Raji (cell line): ENCODE measurements at regions not wholly inside any gene's neighbourhood (a gene's known extent, or its start where the extent isn't known, plus 50 kb on each side); places are given as distances from the start of the nearest gene placed in this dataset.

ENCODE experiments used
- POLR2A ChIP-seq: IDR thresholded peaks from 2 replicates; pipeline ENCODE4 v1.6.1; 2011; ENCODE audit warnings: low read depth, low read length, control low read depth; ENCODE audit not compliant: insufficient read depth

DNA sequence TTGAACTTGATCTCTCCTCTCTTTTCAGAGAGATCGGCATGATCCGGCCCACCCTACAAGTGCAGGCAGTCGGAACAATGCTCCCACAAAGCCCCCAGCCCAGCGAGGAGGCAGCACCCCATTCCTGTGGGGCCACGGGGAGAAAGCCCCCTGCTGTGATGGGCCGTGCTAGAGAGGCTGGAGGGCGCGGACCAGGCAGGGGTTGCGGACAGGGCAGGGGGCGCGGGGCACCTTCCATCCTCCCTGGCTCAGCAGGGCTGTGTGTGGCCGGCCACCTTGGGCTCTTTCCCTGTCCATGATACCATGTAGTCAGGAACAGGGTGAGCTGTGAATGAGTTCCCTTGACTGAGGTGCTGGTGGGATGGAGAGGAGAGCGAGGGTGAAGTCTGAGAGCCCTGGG, 379.8 kb downstream of the BRD1 start:
- TF ChIP-seq POLR2A: no peak

DNA sequence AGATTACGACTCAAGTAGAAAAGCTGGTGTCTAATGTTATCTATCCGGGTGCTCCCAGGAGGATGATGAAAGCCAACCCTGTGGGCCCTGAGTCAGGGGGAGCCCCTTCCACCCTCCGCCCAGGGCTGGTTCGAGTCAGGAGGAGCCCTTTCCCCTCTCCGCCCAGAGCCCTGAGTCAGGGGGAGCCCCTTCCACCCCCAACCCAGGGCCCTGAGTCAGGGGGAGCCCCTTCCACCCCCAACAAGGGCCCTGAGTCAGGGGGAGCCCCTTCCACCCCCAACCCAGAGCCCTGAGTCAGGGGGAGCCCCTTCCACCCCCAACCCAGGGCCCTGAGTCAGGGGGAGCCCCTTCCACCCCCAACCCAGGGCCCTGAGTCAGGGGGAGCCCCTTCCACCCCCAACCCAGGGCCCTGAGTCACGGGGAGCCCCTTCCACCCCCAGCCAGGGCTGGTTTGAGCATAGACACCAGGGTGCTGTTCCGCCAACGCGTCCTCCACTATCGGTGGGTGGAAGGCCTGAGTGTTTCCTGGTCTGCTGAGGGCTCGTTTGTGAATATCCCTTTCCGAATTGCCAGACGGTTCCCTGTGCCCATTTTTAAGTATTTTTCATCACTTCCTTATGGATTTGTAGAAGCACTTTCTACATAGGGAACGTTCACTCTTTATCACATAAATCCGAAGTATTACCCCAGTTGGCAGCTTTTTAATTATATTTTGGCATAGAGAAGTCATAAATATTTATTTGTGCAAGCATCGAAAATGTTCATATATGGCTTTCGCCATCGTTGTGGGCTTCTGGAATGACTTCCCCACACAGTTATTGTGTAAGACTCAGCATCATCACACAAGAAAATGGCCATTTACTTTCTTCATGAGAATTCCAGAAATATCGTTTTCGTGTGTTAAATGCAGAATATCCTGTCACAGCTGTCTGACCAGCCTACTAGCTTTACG, 380.6 kb downstream of the BRD1 start:
- TF ChIP-seq POLR2A: no peak

DNA sequence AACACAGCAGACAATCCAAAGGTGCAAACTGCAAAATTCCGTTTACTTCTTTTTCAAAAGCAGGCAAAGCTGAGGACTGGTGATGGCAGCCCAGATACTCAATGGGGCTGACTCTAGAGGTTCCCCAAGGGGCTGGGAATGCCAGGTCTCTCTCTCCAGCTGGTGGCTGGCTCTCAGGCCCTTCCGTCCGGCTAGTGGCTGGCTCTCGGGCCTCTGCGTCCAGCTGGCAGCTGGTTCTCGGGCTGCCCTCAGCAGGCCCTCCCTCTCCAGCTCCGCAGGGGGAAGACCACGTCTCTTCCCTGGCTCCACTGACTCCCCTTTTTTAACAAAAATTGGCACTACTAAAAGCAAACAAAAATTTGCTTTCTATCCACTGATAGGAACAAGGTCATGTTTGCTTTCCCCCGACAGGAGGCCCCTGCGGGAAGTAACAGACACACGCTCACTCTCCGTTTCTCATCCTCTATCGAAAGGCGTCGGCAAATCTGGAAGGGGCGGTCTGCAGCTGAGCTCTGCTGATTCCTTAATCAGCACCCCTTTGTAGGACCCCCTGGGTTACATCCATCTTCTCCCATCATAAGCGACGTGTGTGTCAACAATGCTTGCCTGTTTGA, 381.4 kb downstream of the BRD1 start:
- TF ChIP-seq POLR2A: no peak

DNA sequence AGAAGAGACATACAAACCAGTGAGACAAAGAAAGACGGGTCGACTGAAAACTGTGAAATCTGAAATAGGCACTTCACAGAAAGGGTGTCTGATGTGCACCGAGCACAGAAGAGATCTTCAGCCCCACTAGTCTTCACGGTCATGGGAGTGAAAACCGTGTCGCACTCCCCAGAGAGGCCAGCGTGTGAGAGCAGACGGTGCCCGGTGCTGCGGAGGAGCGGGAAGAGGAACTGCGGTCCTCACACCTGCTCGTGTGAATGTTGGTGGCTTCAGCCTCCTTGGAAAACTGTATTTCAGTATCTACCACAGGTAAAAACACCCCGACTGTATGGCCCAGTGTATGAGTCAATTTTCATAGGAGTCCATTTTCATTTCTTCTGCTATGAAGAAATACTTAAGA, 382.9 kb downstream of the BRD1 start:
- TF ChIP-seq POLR2A: no peak

DNA sequence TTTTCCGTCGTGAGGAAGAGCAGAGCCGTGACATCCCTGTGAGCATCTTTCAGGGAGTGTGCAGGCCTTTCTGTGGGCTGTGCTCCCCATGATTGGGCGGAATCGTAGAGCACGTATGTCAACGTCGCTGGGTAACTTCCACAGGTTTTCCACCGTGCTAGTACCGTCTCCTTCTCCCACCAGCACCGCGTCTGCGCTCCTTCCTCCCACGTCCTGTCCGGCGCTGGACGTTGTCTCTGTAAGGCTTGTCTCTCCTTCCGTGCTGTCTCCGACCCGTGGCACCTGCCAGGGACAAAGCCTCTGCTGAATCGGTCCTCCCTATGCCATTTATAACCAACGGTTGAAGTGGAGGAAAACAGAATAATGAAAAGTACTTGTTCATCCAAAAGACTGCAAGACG, 386.7 kb downstream of the BRD1 start:
- TF ChIP-seq POLR2A: no peak

GRCh38 chr22:49439373-49439772, 388.3 kb downstream of the BRD1 start:
- TF ChIP-seq POLR2A: no peak

- TF ChIP-seq POLR2A: no peak
Observed at GRCh38 chr22:49437956-49438355, 389.7 kb downstream of the BRD1 start.

DNA sequence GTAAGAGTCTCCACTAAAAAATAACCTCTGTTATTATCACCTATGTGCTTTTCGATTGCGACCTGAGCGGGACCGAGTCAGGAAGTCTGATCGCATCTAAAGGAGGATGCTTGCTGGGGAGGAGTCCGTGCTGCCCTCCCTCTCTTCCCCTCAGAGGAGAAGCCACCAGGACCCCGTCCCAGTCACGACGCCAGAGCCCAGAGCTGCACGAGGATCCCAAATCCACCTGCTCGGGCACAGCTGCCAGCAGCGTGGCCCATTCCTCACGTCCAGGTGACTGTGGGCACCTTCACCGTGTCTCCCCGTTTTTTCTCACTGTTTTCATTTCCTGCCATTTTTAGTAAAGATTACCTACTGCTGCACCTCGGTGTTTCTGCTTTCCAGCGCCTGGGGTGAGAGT, 390.3 kb downstream of the BRD1 start:
- no peak for TF ChIP-seq POLR2A

DNA sequence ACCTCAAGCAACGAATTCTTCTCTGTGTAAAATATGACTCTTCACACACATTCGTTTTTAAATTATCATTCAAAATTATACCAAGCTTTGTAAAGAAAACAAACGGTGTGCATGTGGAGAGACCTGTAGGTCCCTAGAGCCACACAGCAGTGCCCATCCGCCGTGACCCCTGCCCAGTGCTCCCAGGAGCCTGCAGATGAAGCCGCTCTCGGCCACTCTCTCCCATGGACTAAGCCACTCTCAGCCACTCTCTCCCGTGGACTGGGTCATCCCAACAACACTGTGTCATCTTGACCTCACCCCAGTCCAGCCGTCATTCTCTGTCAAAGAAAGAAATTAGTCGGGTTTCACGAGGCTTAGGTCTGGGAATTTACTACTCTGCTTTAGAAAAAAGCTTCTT, 391.6 kb downstream of the BRD1 start:
- no peak for TF ChIP-seq POLR2A

DNA sequence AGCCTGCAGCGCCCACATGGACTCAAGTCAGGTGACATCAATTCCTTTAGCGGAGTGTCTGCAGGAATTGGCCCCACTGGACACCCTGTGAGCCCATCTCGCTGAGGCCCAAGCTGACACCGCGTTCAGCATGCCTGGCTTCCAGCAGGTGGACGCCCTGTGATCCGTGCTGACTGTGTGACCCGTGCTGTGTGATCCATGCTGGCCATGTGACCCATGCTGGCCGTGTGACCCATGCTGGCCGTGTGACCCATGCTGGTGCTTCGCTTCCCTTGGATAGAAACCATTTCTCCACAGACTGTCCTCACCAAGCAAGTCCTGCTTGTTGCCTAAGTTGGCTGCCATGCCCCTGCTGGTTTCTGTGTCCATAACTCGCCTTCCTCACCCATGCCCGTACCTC, 392.1 kb downstream of the BRD1 start:
- TF ChIP-seq POLR2A: no peak

DNA sequence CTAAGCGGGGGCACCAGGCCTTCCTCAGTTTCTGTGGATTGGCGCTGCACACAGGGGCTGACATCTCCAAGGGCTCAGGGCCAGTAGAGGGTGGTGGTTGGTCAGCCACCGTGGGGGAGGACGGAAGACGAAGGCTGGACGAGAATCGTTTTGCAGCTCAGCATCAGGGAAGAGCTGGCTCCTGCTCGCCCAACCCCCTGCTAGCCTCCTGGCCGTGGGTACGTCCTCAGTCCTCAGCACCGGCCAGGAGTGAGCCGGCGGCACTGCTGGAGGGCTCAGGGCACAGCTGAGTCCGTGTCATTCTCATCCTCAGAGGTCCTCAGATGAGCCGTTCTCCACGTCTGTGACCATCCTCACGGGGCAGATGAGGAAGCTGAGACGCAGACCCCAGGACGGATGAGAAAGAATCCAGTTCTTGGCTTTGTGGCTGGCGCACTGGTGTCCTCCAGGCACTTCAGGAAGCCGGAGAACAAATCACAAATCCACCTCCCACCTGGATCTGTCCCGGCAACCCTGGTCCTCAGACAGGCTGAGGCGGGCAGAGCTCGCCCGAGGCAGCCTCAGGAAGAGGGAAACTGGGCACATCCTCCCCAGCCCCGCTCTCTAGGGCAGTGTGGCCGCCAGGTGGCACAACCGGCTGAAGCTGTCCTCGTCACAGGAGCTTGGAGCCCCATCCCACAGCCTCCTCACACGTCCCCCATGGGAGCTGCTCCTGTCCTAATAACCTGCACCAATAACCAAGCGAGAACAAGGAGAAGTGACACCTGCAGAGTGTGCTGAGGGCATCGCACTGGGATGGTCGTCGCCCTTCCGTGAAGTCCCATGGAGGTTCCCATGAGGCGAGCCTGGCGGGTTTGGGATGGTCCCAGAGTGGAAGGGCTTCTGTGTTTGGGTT, 393.7 kb downstream of the BRD1 start:
- TF ChIP-seq POLR2A: no peak

GRCh38 chr22:49432897-49433443, 394.7 kb downstream of the BRD1 start:
- TF ChIP-seq POLR2A: no peak

DNA sequence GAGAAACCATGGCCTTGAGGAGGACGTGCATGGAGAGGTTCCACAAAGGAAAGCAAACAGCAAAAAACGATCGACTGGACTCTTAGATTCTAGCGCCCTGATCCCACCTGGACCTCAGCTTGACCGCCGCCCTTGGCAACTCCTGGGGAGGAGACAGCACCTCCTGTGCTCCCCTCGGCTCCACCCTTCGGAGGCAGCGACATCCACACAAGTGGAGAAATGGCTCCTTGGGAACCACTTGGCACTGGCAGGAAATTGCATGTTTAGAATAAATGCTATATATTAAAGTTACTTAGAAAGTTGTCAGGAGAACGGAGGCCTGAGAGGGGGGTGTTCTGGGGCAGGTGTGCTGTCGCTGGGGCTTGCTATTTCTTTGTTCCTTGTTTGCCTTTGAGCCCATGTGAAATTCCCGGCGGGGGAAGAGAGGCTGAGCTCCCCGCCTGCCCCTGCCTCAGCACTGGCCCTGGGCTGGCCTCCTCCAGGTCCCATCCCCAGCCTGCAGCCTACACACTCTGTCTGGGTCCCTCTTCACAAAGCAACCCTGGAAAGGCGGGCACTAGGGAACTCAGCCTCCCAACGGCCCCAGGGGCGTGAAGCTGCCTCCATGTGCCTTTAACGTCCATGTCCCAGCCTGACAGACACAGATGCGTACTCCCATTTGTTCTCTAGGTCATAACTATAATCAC, 395.3 kb downstream of the BRD1 start:
- no peak for TF ChIP-seq POLR2A

- no peak for TF ChIP-seq POLR2A
Observed at GRCh38 chr22:49431551-49431950, 396.1 kb downstream of the BRD1 start.

GRCh38 chr22:49429066-49429465, 398.6 kb downstream of the BRD1 start:
- no peak for TF ChIP-seq POLR2A
